SHP77 treated with DMSO at 0.1 percent for 48 hours (cell line): ENCODE measurements at regions not wholly inside any gene's neighbourhood (a gene's known extent, or its start where the extent isn't known, plus 50 kb on each side); places are given as distances from the start of the nearest gene placed in this dataset.

Experiments used
- DNase-seq: peaks from one replicate; lab custom pipeline; 2025; lab: John Stamatoyannopoulos, UW

DNA sequence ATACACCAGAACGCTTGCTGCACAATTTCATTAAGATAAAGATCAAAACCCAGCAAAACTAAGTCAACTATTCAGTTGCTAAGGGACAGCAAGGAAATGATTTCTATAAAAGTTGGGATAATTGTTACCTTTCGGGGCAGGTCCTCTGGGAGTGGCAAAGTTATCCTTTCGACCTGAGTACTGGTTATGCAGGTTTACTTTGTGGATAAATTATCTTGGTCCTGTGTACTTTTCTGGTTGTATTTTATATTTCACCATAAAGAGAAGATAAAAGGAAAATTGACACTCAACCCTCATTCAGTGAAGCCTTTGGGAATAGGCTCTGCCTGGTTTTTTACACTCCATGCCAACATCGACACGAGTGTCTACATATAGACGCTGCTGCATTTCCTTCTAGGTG is 146.5 kb downstream of the SYK start:
- no peak for DNase-seq

DNA sequence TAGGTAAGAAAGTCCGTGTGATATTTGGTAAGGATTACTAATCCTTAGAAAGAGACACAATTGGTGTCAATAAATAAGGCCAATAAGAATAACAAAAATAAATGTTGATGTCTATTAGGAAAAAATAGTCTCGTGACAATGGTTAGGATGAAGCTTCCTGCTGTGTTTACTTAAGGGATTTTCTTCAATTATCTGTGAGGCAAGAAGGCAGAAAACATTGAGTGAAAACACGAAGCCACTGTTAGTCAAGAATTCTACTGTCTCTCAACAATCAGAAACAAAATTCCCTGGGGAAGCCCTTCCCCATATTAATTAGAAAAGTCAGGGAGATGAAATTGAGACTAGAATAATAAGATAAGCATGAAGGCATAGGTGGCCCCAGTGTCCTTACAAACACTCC is 149.0 kb downstream of the SYK start:
- no peak for DNase-seq

DNA sequence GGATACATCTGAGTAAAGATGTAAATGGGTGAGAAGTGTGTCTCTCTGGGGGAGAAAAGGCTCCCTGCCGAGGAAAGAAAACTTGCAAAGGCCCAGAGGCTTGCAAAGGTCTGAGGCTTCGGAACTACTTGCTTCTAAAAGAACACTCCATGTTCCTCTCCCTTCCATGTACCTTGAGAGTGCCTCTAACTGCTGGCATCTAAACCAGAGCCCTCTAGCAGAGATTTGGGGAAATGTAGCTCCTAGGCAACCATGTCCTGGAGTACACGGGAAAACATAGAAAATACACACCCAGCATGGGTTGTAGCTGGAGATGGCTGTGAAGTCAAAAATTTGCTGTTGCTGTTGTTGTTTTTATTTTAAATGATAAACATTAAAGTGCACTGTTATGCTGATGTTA is 151.6 kb downstream of the SYK start:
- no peak for DNase-seq

DNA sequence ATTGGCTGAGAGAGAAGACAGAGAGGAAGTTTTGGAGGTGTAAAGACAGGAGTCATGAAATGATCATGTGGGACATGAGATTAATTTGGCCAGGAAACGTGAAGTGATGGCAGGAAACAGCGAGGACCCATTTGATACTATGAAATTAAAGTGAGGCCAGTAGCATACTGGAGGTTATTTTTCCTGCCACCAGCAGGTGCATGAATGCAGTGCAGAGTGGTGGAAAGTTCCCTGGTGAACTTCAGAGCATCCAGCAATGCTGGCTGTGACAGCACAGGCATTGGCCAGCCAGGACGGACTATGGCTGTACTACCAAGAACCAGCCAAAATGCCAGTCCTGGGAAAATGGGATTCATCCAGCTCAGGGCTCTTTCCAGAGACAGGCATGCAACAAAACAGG is 152.2 kb downstream of the SYK start:
- DNase-seq: no peak

DNA sequence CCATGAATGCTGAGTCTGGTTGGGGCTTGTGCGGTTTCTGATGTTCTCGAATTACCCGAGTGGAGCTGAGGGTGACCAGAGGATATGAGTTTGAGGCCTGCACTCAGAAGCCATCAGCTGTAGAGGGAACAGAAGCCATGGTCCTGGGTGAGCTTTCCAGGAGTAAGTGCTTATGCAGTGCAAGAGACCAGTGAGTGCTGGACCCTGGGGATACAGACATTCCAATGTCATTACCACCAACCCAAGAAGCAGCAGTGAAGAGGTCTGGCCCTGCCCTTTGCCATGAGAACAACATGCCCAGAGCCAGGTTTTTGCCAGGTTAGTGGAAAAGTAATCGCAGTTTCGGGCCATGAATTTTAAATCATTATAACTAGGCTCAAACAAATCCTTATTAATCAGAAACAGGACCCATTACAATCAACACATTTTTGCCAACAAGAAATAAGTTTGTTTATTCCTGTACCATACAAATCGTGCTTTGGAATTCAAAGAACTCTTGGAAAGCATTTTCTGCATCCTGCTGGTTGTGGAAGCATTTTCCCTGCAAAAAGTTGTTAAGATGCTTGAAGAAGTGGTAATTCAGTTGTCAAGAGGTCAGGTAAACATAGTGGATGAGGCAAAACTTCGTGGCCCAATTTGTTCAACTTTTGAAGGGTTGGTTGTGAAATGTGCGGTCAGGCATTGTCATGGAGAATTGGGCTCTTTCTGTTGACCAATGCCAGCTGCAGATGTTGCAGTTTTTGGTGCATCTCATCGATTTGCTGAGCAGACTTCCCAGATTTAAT is 154.6 kb downstream of the SYK start:
- no peak for DNase-seq

DNA sequence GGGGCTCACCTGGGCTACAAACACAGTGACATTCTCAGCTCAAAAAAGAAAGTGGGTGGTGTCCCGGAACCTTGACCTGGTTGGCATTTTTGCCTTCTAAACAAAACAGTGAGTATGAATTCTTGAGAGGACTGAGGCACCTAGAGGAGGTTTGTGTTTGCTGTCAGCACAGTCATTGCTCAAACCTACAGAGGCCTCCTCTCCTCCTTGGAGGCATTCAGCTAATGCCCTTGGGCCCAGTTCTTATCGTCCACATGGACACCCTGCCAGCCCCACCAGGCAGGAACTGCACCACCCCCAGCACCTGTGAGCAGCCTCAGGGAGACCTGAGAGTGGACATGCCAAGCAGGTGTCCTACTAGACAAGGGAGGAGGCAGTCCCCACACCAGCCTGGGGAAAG is 156.7 kb downstream of the SYK start:
- no peak for DNase-seq

DNA sequence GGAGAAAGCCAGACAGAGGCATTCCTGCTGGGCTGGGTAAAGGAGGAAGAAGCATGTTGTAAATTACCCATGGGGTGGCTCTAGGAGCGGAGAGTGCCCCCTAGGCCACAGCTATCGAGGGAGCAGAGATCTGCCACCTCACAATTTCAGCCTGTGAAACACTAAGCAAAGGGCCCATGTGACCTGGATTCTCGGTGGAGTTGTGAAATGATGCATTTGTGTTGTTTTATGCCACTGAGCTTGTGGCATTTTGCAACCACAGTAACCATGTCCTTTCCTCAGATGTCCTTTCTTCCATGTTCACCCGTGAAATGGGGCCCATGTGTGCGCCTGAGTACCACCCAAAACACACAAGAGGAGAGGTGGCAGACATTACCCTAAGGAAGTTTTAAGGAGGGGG is 159.3 kb downstream of the SYK start:
- DNase-seq: no peak

DNA sequence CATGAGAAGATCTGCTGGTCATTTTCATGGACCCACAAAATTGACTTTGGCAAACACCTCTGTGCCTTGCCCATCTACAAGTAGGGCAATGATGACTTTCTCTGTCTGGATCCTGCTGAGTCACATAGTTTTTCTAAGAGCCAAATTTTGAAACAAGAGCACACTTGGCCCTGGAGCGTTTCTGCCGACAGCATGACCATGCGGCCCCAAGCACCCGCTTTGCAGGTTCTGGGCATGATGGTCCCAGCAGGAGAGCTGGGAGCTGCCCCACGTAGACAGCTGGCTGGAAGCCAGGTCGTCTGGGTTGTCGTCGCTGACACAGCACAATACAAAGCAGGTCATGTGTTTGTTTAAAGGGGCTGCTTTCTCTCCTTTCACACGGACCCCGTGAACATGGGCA is 159.8 kb downstream of the SYK start:
- no peak for DNase-seq

DNA sequence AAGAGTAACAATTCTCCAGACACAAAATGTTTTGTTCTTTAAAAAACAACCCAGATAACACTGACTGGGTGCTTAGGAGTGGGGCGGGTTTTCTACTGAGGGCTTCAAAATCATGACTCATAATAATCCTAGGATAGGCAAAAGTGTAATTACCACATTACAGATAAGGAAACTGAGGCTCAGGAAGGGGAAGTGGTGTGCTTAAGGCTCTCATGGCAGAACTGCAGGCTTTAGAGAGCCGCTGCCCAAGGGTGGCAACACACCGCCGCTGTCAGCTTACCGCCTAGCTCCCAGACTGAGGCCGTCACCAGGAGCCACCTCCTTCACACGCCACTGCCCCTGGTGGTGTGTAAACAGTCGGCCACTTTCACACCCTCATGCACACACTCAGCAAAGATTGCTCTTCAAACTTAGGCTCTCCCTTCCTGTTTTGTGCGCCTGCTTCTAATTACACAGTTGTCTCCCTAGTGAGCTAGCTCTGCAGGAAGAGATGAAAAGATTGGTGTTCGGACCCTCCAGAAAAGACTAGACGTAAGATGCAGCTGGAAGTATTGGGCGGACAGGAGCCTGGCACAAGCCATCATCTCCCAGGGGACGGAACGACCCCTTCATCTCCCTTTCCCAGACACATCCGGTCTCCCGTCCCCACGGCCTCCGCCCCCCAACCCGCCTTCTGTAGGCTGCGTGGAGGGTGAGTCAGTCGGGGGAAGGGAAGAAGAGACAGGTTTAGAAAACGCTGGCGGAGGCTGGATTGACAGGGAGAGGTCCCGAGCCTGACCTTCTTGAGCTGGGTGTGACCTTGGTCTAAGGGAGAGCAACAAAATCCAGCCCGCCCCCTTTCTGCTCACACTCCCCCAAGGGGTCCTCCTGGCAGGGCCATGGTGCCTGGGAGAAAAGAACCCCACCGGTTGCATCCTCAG is 162.7 kb downstream of the SYK start:
- DNase-seq: peak; percentile 36

DNA sequence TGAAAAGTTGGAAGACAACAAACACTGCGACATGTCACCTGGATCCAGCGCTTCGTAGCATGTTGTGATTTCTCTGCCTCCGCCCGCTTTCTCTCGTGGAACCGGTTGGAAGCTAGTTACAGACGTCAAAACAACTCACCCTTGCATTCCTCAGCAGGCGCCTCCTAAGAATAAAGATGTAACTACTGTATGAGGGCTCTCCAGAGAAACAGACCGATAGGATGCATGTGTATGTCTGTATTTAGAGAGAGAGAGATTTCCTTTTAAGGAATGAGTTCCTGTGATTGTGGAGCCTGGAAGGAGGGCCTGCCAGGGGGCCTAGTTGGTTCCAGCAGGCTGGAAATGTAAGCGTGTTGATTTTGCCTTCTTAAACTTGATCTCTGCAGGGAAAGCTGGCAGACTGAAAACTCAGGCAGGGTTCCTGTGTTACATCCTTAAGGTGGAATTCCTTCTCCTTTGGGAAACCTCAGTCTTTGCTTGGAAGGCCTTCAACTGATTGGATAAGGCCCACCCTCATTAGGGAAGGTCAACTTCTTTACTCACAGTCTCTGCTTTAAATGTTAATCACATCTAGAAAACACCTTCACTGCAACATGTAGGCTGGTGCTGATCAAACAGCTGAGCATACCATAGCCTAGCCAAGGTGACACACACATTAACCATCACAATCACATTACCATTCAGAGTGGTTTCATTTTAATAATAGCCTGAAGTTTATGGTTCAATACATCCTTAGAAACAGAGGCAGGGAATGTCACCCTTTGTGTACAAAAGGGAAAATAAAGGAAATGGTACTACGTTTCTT is 163.8 kb downstream of the SYK start:
- no peak for DNase-seq

DNA sequence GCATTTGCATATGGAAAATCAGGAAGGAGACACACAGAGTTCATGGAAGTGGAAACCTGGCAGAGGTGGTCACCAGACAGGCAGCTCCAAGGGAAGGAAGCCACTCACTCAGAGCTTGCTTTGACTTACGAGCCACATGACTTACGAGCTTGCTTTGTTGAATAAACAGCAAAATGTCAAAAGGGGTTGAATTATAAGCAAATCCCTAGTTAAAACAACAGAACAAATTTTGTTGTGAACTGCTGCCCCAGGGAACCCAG is 164.3 kb downstream of the SYK start:
- DNase-seq: no peak

DNA sequence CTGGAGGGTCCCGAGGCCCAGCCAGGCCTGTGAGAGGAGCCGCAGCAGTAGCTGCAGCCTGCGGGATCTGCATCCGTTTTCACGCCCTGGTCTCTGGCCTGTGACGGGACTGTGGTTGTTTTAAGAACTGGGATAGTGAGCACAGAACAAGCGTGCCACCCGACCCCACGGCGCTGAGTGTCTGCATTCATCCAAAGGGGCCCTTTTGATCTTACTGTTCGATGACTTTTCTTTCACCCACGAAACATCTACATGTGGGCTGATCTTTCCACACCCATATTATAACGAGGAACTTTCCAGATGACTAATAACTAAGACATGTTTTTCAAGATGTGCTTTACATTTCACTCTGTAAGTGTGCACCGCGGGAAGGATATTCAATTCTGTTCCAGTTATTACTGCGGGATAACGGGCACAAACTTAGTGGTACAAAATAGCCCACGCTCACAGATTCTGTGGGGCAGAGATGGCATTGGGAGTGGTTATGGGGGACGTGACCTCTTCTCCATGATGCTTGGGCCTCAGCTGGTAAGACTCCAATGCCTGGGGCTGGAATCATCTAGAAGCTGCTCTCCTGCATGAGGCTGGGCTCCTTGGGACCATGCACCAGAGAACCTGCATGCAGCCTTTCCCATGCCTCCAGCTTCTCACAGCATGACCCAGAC is 165.0 kb downstream of the SYK start:
- DNase-seq: no peak

DNA sequence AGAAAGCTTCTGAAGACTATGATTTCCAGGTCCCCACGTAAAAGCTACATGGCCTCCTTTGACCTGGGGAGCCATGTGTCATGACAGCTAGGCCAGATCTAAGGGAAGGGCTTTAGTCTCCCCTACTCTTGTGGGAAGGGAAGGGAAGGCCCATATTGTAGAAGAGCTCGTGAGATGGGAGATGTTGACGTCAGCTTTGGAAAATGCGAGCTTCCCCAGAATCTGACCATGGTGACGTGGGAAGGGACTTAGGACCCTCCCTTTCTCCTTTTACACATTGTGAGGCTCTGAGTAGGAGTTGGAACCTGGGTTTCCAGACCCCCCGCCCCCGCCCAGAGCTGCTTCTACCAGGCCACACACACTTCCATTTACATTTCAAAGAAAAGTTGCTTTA is 165.5 kb downstream of the SYK start:
- DNase-seq: no peak

DNA sequence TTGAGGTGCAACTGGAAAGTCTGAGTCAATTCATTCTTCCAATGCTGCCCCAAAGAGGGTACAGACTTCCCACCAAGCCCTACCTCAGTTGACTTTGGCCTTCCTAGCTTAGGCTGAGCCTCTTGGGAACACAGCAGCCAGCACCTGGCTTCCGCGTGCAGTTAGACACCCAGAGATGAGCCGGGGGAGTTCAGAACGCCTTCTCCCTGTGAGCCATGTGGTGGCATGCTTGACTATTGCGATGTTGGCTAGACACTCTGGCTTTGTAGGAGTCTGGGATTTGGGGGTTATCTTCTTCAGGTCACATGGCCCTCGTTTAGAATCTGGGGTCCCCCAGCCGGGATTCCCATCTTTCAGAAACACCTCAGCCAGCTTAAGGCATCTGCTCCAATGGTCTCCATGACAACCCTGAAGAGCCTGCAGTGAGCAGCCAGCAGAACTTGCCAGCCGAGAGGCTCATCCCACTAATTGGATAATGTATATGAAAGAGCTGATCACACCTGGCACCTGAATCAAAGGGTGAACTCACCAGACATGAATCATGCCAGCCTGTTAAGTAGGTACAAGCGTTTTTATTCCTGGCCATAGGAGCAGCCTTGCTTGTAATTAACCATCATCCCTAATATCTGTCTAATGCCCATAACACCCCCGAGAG is 167.5 kb downstream of the SYK start:
- DNase-seq: no peak

DNA sequence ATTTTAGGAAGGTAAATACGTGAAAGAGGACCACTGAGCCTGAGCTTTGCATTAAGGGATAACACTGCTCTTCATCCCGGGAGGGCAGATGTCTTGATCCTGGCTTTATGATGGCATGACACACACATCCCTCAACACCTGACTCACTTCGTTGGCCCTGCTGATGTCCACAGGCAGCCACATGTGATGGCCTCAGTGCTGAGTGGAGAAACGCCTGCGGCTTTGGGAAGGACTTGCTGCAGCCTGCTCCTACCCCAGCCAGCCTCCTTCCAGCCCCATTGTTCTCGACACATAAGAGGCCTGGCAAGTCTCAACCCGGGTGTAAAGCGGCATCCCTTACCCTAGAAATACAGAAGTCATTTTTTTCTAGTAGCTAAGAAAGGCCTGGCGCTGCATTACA is 169.0 kb downstream of the SYK start:
- no peak for DNase-seq

DNA sequence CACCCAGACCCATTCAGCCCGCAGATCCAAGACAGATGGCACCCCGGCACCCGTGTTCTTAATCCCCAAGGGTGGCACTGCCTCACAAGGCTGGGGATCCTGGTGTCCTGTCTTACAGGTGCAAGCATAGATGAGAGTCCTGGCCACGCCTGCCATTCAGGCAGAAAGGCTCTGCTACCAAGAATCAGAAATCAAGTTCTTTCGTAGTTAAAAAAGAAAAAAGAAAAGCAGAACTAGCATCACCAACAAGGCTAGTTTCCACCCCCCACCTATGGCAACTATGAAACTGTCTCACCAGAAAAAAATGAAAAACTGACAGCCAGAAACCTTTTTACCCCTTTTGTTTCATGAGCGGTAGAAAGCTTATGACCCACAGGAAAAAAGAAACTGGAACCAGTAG is 170.4 kb downstream of the SYK start:
- DNase-seq: no peak

DNA sequence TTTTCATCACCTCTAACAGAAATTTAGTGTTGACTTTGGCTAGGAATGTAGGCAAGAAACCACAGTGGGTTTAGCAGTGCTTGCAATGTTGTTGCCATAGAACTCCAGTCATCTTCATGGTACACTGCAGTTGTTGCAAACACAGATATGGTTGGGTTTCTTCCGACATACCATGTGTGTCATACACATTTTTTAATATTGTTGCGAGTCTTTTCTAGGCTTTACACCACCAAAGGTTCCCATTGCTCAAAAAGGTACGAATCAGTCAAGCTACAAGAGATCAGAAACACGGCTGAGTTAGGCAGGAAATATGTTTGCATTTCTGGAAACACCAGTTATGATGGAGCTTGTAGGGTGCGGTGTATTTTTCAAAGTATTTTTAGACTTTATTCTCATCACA is 172.4 kb downstream of the SYK start:
- no peak for DNase-seq

DNA sequence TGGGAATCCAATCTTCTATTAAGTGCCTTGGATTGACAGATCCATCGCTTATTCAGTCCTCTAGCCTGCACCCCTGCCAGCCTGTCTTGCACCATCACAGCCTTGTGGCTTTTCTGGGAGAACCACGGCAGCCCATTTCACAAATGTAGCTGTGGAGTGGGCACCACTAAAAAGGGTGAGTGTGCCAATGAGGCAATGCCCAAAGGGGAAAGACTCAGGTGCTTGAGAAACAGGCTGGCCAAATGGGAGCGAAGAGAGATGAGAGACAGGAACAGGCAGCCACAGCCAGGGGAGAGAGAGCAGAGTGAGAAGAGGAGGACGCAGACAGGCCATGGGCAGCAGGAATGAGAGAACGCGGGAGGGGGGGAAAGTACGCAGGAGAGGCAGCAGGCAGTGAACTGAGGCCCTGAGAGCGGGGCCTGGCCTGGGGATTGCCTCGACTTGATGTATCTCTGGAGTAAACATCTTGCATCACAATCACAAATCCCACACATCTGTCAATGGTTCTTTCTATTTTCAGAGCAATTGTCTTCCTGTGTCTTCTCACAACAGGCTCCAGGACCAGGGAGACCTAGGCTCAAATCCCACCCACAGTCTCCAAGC is 173.1 kb downstream of the SYK start:
- no peak for DNase-seq

DNA sequence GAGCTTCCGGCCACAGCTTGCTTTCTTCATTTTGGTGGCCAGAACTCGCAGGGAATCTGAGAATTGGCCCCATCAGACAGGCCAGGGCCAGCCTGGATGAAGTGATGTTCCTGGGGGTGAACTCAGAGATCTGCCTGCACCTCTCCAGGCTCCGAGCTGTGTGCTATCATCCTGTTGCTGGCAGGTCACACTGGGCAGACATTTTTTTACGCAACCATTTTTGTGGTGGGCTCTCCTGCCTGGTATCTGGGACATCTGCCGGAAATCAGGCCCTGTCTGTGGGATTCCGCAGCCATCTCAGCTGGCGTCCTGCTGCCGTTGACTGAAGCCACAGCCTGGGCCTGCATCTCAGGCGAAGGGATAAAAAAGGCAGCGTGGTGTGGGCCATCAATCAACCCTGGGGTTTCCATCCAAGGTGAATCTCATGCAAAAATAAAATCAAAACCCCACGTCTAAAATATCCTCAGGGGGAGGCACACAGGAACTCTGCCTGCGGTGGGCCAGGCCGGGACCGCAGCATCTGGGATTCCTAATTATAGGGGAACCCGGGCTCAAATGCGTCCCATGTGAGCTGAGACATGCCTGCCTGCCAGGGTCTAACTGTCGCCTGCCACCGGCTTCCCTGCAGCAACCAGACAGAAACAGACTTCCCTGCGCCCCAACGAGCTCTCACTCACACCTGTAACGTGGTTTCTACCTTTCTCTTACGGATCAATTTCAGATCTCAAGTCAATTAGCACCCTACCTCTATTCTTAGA is 174.3 kb downstream of the SYK start:
- no peak for DNase-seq

DNA sequence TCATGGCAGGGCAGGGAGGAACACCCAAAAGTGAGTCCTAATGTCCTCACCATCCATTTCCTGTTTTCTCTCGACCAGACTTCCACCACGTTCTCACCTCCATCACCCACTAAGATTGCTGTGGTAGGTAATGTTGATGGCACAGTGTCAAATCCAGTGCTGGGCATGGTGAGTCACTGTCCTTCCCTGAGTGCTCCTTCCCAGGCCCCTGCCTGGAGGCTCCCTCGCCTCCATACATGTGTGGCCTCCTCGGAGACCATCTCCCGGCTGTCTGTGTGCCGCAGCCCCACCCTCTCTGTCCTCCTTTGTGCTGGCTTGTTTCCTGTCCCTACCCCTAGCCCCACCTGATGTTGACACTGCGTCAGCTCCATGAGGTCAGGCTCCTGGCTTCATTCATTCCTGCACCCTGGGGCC is 177.5 kb downstream of the SYK start:
- no peak for DNase-seq

DNA sequence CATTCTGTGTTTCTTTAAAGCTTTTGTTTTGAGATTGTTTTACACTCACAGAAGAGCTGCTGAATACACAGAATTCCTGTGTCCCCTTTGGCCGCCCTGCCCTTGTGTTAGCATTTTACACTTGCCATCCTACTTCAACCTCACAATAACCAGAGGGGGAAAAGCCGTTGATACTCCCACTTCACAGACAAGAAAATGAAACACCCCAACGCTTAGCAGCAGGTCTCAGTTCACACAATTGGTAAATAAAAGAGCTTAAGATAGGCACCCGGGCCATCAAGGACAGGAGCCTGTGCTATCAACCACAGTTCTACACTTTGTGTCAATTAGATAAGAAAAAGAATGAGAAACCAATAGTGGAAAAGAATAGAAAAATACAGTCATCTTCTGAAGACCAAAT is 178.0 kb downstream of the SYK start:
- no peak for DNase-seq
